ENCODE measurements at regions not wholly inside any gene's neighbourhood (a gene's known extent, or its start where the extent isn't known, plus 50 kb on each side); places are given as distances from the start of the nearest gene placed in this dataset.

- in situ Hi-C loops (cut with MboI; ENCODE audit: low sequenced_read_pairs), result no loop called here
These were observed 1085.5 kb upstream of the RBFOX1 start for GRCh38 chr16:6247150-6247549.

- in situ Hi-C loops (cut with MboI; ENCODE audit: low sequenced_read_pairs), result no loop called here
These were observed 1086.4 kb upstream of the RBFOX1 start for GRCh38 chr16:6246266-6246665.

GRCh38 chr16:6232056-6232455 lies 1100.6 kb upstream of the RBFOX1 start:
- in situ Hi-C loops (cut with MboI; ENCODE audit: low sequenced_read_pairs), result no loop called here

GRCh38 chr16:6231398-6231797 lies 1101.2 kb upstream of the RBFOX1 start:
- in situ Hi-C loops (cut with MboI; ENCODE audit: low sequenced_read_pairs), result no loop called here

GRCh38 chr16:6229186-6229585 lies 1103.5 kb upstream of the RBFOX1 start:
- in situ Hi-C loops (cut with MboI; ENCODE audit: low sequenced_read_pairs), result no loop called here

GRCh38 chr16:6218855-6219254 lies 1113.8 kb upstream of the RBFOX1 start:
- in situ Hi-C loops (cut with MboI; ENCODE audit: low sequenced_read_pairs), result no loop called here

- in situ Hi-C loops (cut with MboI; ENCODE audit: low sequenced_read_pairs), result no loop called here
These were observed 1115.8 kb upstream of the RBFOX1 start for GRCh38 chr16:6216836-6217235.

GRCh38 chr16:6211644-6212043 lies 1114.0 kb upstream of the EEF2KMT start:
- in situ Hi-C loops (cut with MboI; ENCODE audit: low sequenced_read_pairs), result no loop called here

GRCh38 chr16:6209355-6209930 lies 1111.8 kb upstream of the EEF2KMT start:
- in situ Hi-C loops (cut with MboI; ENCODE audit: low sequenced_read_pairs), result no loop called here

GRCh38 chr16:6207580-6207979 lies 1110.0 kb upstream of the EEF2KMT start:
- in situ Hi-C loops (cut with MboI; ENCODE audit: low sequenced_read_pairs), result no loop called here

GRCh38 chr16:6207124-6207523 lies 1109.5 kb upstream of the EEF2KMT start:
- in situ Hi-C loops (cut with MboI; ENCODE audit: low sequenced_read_pairs), result no loop called here

- in situ Hi-C loops (cut with MboI; ENCODE audit: low sequenced_read_pairs), result no loop called here
These were observed 1108.5 kb upstream of the EEF2KMT start for GRCh38 chr16:6206080-6206479.

GRCh38 chr16:6204945-6205344 lies 1107.3 kb upstream of the EEF2KMT start:
- in situ Hi-C loops (cut with MboI; ENCODE audit: low sequenced_read_pairs), result no loop called here

- in situ Hi-C loops (cut with MboI; ENCODE audit: low sequenced_read_pairs), result no loop called here
These were observed 1103.3 kb upstream of the EEF2KMT start for GRCh38 chr16:6200861-6201260.

- in situ Hi-C loops (cut with MboI; ENCODE audit: low sequenced_read_pairs), result no loop called here
These were observed 1102.7 kb upstream of the EEF2KMT start for GRCh38 chr16:6200271-6200670.

- in situ Hi-C loops (cut with MboI; ENCODE audit: low sequenced_read_pairs), result no loop called here
These were observed 1098.4 kb upstream of the EEF2KMT start for GRCh38 chr16:6195966-6196365.

- in situ Hi-C loops (cut with MboI; ENCODE audit: low sequenced_read_pairs), result no loop called here
These were observed 1096.1 kb upstream of the EEF2KMT start for GRCh38 chr16:6193718-6194117.

- in situ Hi-C loops (cut with MboI; ENCODE audit: low sequenced_read_pairs), result no loop called here
These were observed 1095.4 kb upstream of the EEF2KMT start for GRCh38 chr16:6192984-6193383.

- in situ Hi-C loops (cut with MboI; ENCODE audit: low sequenced_read_pairs), result no loop called here
These were observed 1094.9 kb upstream of the EEF2KMT start for GRCh38 chr16:6192532-6192931.

- in situ Hi-C loops (cut with MboI; ENCODE audit: low sequenced_read_pairs), result no loop called here
These were observed 1093.2 kb upstream of the EEF2KMT start for GRCh38 chr16:6190776-6191175.

GRCh38 chr16:6189216-6189615 lies 1091.6 kb upstream of the EEF2KMT start:
- in situ Hi-C loops (cut with MboI; ENCODE audit: low sequenced_read_pairs), result no loop called here

- in situ Hi-C loops (cut with MboI; ENCODE audit: low sequenced_read_pairs), result no loop called here
These were observed 1080.1 kb upstream of the EEF2KMT start for GRCh38 chr16:6177616-6178180.

GRCh38 chr16:6170022-6170421 lies 1072.4 kb upstream of the EEF2KMT start:
- in situ Hi-C loops (cut with MboI; ENCODE audit: low sequenced_read_pairs), result no loop called here

All from HL-60/S4 (cell line).